Fibroblast of upper back skin (primary cell): ENCODE measurements at regions not wholly inside any gene's neighbourhood (a gene's known extent, or its start where the extent isn't known, plus 50 kb on each side); places are given as distances from the start of the nearest gene placed in this dataset.

ENCODE experiments used
- DNase-seq: peaks from one replicate; pipeline ENCODE4 v3.0.0-alpha.2; 2013

DNA sequence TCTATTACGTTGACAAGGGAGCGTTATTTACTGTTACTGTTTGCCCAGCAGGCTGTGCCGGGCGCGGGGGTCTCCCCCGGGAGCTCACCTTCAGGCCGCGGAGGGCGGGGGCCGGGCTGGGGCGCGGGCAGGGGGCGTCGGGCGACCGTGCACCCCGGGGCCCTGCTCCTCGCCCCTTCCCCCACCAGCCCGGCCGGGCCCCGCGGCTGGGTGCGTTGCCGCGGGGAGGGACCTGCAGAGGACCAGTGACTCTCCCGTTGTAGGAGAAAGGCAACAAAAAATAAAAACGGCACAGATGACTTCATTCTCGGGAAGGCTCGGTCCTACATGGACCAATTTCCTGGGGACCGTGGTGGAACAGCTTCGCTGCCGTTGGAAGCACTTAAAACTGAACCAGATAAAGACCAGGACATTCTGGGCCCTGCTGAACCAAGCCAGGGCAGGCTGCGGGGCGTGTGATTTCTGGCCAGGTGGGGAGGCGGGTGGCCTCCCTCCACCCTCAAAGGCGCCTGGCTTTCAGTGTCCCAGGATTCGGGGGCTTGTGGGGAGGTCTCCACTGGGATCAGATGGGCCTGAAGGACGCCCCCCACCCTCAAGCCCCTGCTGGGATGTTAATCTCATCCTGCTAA lies 57.4 kb downstream of the IGLL1 start:
- no peak for DNase-seq

DNA sequence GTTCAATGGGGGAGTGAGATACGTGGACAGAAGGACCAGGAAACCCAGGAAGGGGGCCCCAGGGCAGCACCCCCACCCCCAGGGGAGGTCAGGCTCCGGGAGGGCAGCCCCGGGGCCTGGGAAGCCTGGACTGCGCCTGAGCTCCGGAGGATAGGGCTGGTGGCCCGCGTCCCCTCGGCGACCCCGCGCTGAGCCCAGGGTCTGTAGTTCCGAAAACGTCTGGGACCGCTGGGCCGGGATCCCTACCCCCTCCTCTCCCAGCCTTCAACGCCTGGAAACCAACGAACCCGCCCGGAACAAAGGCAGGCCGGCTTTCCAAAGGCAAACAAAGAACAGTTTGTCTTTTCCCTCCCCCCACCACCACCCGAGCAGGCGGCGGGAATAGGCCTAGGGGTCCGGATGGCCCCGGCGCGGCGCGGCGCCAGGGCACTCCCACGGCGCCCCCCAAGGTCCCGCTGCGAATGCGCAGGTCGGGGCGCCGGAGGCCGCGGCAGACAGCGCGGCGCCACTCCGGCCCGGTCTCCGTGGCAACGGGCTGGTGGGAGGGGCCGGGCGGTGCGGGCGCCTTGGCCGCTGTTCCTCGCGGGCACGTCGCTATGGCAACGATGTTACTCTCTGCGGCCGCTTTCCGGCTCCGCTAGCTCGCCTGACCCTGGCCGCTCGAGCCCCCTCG lies 58.5 kb downstream of the IGLL1 start:
- peak; percentile 85 for DNase-seq

DNA sequence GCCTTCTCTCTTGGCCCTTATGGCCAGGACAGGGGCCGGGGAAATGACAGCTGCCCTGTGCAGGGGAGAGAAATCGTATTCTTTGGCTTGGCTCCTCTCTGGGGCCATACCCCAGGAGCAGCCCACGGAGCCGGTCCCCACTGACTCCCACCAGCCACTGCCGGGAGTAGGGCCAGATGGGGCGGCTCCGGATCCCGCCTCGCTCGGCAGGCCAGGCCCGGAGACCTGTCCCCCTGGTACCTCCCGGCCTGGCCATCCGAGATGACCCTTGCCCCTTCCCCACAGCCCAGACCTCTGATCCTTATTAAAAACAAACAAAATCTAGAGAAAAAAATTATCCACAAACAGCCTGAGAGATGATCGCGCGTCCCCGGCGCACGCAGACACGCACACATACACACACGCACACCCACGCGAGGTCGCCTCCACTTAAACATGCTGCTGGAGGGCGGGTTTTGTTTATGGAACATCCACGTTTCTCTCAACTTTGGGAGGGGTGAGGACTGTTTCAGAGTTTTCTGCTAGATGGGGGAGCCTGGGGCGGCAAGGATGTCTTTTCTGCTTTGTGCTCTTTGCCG lies 59.1 kb downstream of the IGLL1 start:
- no peak for DNase-seq

DNA sequence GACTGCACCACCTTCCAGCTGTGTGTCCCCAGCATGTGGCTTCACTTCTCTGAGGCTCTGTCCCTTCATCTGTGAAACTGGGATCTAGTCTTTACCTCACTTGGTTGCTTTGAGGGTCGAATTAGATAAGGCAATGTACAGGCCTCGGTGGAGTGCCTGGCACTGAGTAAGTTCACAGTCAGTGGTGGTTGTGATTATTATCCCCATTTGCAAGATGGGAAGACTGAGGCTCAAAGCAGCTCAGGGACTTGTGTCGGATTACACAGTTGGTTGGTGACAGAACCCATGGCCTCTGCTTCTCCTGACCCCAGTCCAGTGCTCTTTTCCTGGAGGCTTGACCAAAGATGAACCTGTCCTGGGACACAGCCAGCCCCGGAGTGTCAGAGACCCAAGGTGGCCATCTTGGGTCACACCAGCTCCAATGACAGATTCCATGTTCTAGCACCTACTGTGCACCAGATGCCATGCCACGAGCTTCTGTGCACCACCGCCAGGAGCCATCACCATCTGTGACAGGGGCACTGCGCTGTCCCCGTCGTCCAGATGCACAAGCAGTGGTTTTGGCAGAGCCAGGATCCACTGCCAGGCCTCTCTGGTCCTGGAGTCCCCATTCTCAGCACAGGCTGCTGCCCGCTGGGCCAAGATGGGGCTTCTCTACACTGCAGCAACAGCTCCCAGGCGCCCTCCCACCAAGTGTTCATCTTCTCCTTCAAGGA lies 60.5 kb downstream of the IGLL1 start:
- DNase-seq, result no peak

DNA sequence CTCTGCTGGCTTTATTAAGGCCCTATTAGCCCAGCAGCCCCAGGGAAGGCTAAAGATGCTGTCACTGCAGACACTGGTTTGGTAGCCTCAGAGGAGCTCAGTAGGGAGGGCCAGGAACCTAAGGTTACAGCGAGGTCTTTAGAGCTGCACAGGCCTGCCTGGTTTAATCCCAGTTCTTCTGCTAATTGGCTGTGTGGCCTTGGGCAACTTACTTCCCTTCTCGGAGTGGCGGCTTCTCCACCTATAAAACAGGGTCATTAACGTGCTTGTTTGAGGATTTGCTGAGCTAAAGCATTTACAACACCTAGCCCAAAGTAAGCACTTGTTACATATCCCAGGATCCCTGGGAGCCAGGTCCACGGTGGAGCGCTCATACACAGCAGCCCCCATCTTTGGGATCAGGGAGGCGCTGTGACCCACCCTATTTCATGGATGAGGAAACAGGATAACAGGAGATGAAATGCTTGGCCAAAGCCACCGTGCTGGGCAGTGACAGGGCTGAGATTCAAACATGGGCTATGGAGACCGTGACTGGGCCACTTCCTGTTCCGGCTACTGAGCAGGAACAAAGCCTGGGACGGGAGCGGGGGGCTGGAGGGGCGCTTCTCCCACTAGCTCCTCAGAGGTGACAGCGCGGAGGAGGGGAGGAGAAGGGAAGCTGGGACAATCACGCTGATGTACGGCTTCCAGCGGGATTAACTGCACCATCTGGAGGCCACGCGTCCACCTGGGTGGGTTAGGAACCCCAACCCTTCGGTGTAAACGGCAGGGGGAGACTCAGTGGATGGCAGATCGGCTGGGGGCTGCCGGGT lies 61.5 kb downstream of the IGLL1 start:
- no peak for DNase-seq

DNA sequence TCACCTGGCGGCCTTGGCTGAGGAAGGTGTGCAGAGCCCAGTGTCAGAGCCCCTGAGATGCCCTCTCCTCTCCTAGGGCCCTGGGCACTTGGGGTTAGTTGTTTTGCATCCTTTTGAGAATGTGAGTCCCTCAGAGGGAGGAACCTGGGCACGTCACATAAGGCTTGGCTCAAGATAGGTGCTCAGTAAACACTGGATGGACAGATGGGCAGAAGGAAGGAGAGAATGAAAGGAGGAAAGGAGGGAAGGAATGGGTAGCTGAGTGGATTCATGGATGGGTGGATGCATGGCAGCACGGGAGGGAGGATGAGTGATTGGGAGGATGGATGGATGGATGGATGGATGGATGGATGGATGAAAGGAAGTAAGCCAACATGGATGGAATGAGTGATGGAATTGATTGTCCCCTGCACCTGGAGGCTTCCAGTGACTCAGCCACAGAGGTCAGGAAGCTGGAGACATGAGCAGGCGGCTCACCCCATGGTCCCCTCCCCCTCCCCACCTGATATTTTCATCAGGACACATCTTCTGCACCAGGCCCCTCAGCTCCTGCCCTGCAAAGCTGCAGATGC lies 62.2 kb downstream of the IGLL1 start:
- no peak for DNase-seq

DNA sequence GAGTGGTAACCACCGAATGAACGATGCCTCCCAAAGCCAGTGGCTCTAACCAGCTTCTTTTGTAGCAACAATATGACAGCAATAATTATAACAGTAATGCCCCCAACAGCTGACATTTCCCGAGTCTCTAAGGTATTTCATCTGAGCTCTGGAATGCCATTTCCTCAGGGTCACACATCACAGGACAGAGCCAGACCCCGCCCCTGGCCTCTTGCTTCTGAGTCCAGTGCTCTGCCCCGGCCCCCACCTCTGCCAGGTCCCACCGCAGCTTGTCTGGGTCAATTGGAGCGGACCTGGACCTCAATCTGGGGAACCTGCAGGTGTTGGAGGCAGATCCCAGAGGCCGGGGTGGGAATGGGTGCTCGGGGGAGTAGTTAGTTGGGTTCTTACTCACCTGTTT lies 63.8 kb downstream of the IGLL1 start:
- no peak for DNase-seq

DNA sequence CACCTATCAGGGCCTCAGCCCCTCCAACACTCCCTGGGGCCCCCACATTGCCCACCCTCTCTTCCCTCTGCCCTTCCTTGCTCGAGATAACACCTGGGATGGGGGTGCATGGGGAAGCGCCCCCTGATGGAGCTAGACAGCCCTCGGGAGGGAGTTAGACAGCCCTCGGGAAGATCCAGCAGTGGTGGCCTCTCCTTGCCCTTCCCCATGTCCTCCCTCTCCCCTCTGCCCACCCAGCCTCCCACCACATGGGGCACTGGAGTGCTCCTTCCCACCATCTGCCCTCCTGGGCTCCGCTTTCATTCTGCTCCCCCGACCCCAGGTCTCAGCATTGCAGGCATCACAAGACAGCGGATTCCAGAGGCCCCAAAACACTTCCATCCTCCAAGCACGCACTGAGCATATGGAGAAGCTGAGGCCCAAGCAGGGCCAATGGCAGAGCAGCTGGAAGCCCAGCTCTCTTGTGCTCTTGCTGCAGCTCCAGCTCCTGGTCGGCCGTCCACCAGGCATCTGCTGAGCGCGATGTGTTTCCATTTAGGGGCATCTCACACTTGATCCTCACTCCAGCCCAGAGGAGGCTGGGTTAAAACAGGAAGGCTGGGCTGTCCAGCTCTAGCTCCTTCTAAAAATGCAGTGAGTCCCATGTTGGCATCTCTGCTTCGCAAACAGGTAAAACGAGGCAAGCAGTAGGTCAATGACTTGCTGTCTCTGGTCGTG lies 65.6 kb downstream of the IGLL1 start:
- DNase-seq, result no peak

DNA sequence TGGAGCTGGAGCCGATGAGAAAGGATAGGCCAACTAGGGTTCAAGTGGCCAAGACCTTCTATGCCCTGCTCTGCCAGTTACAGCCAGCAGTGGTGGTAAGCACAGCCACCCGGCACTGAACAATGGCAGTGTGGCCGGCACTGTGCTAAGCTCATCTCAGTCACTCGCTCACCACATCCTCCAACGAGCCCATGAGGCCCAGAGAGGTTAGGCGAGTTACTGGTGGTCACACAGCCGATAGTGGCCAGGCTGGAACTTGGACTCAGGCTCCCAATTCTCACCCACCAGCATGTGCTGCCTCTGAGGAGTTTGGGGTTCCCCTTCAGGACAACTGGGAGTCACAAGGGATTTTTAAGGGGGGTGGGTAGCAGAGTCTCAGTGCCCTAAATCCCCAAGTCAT lies 66.4 kb downstream of the IGLL1 start:
- DNase-seq, result no peak

DNA sequence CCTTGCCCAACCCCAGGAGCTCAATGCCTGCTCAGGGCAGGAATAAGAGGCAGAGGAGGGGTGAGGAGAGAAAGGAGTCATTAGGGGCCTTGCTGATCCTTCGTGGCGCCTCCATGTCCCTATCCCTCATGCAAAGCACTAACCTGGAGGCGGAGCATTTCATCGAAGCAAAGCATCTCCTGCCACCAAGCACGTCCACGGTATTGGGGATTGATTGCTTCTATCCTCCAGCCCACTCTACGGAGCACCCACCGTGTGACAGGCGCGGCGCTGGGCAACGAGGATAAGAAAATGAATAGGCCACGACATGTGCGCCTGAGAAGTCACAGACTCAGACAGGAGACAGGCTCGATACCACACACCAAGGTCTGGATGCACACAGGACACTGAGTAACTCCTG lies 67.0 kb downstream of the IGLL1 start:
- DNase-seq, result no peak

DNA sequence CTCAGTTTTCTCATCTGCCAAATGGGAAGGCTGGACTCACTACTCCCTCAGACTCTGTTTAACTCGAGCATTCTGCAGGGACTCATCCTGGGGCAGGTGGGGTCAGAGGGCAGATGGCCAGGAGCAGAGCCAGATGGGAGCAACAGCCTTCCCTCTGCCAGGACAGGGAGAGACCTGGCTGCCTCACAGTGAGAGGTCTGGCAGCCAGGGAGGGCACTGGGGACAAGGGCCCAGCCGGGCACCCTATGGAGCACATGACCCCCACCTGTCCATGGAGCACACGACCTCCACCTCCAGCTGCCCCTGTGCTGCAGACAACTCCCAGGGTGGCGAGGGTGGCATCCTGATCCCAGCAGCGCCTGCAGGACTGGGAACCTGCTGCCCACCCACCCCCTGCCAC lies 67.4 kb downstream of the IGLL1 start:
- DNase-seq, result no peak

DNA sequence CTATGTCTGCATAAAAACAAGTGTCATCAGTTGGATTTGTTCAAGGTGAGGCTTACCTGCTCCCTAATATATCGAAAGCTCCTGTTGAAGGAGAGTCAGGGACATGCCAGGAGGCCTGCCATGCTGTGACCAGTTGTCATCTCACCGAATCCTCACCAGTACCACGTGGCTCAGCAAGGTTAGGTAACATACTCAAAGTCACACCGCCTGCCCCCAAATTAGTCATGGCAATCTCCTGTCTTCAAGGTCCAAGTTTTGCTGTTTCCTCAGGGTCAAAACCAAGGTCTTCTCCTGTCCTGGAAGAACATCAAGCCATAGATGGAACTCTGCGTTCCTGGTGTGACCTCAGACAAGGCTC lies 67.8 kb downstream of the IGLL1 start:
- no peak for DNase-seq

DNA sequence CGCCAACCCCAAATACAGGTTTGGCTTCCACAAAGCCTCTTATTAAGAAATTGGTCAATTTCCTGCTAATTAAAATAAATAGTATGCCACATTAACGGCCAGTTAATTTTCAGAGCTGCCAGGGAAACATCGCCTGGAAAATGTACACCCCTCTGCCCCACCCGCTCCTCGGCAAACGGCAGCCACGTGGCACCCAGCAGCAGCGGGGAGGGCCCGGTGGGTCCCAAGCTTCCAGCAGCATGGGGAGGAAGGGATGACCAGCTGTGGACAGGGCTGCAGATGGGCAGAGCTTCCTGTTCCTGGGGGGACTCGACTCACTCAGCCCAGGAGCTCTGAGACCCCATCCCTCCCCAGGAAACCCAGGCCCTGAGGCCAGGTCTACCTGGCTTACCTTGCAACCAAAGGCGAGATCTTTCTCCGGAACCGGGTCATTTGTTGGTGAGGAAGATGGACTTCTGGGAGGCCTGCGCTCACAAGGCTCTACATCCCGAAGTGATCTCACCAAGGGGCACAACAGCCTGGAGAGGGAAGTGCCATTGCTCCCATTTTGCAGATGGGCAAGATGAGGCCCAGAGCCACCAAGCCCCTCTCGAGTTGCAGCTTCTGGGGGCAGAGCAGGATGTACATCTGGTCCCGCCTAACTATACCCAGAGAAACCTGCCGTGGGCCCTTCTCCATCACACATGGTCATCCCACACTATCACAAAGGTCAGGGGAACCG lies 68.3 kb downstream of the IGLL1 start:
- DNase-seq, result no peak

DNA sequence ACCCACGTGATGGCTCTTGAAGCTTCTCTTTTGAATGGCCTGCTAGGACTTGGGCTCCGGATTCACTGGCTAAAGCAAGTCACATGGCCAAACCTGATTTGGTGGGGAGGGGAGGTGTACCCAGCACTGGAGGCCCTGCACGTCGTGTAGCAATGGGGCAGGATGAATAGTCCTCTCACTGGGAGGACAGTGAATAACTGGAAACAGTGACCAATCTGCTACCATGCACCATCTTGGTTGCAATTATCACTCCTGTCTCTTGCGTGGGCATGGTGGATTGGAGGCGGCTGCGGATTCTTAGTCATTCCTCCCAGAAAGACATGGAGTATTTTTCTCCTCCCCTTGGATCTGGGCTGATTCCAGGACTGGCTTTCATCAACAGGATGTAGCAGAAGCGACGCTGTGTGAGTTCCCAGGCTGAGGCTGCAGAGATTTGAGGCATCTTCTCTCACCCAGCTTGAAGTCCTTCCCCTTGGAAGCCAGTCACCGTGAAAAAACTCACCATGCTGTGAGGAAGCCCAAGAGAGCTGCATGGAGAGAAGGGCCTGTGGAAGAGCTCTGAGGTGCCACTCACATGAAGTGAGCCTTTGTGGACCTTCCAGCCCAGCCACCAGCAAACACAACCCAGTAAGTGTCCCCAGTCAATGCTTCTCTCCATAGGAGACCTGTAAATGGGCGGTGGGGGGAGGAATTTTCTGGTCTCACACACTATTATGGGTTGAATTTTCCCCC lies 70.4 kb downstream of the IGLL1 start:
- peak; percentile 43 for DNase-seq

DNA sequence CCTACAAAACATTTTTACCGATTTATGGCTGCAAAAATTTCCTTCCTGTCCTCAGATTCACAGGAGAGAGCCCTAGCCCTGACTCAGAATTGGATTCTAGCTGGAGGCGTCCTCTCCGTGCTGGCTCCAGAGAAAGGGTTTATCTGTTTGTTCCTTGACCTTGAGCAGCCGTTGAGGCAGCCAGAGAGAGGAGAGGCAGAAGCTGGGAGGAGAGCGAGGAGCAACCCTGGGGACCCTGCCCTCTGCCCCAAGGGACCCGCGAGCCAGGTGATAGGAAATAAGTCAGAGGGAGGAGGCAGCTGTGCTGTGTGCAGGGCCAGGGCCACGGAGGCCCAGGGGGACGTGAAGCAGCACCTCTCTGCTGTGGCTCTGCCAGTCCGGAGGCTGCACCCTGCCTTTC lies 75.6 kb downstream of the IGLL1 start:
- DNase-seq, result no peak

DNA sequence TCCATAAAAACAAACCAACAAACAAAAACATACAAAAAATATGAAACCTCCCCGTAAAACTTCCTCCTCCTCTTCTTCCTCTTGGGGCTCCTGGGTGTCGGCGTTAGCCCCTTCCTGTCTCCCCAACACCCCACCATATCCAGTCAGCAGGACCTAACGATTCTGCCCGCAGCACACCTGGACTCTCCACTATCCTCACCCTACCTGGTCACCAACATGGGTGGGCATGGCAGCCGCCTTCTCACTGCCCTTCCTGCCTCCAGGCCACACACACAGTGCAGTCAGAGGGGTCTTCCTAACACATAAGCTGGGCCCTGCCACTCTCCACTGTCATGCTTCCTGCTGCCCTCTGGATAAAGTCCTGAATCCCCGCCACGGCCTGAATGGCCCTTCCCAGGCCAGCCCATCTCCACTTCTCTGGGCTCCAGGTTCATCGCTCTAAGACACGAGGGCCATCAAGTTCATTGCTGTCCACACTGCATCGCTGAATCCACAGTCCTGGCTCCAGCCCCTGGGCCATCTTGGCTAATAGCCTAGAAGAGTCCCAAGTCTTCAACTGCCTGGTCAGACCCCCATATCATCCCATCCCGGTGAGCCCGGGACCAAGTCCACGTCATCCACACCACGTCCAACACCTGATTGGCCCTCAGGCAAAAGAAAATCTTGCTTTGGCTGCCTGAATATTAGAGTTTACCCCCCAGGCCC lies 76.2 kb downstream of the IGLL1 start:
- no peak for DNase-seq

DNA sequence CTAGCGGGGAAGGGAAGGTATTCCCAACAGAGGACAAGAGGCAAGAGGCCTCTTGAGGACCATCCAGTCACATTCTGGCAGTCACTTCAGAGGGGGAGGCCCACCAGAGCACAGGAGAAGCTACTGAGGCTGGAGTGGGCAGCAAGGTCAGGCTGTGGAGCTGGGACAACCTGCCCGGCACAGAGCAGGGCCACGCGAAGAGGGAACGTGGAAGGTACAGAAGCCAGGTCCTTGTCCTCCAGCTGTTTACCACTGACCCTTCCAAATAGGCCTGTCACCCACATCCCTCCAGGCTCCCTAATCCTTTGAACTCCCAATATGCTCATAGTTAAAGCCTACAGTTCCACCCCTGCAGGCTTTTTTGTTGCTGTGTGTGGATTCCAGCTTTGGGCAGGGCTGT lies 76.9 kb downstream of the IGLL1 start:
- DNase-seq, result no peak

DNA sequence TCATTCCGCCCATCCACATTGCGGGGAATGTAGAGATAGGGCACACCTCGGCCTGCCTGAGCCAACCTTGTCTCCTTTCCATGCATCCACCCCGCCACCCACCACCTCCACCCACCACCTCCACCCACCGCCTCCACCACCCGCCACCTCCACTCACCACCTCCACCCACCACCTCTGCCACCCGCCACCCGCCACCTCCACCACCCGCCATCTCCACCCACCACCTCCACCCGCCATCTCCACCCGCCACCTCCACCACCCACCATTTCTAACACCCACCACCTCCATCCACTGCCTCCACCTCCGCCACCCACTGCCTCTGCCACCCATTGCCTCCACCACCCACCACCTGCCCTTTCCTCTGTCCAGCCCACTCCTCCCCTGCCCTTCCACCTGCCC lies 78.4 kb downstream of the IGLL1 start:
- no peak for DNase-seq

DNA sequence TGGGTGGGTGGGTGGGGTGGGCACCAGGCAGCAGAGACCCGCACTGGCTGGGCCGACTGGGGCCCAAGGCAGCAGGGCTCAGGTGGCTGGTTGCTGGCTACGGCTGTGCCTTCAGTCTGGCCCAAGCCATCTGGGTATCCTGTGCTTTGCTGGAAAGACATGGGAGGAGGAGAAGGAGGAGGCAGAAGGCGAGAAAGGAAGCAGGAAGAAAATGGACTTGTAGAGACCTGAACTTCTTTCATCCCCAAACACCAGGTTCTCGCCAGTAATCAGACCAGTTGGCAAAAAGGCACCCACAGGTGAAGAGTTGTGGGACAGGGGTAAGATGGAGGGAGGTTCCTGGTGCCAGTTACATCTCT lies 78.8 kb downstream of the IGLL1 start:
- DNase-seq, result no peak
